OCI-LY7 (cell line): ENCODE measurements at regions not wholly inside any gene's neighbourhood (a gene's known extent, or its start where the extent isn't known, plus 50 kb on each side); places are given as distances from the start of the nearest gene placed in this dataset.
"Not testable (repeated sequence)": the region's sequence is repeated elsewhere in the genome, so short reads cannot be mapped to it uniquely, and the experiment has no call there.

ENCODE experiments used
- BruUV-seq: library from RNA; stranded (reverse); fragments of 400-500 nt; replicated peaks from 2 replicates; lab custom pipeline; 2021; lab: Mats Ljungman, UMichigan
- CTCF ChIA-PET: fragments of 300-600 bp; sonication (Branson Sonifier 250); formaldehyde crosslinking; loops from one replicate; lab custom pipeline; 2022; ENCODE audit warnings: antibody characterized with exemption; ENCODE audit not compliant: unreplicated experiment; lab: Charles Lee
- POLR2A ChIA-PET: fragments of 300-600 bp; sonication (Branson Sonifier 250); formaldehyde crosslinking; loops from one replicate; lab custom pipeline; 2022; ENCODE audit warnings: antibody characterized with exemption; lab: Charles Lee
- DNase-seq: peaks from one replicate; pipeline ENCODE4 v3.0.0-alpha.2; 2015; ENCODE audit warnings: low spot score
- H2AFZ ChIP-seq: fragments of 200-600 bp; sonication (generic), shearing (Covaris generic); 2 replicates; pipeline ENCODE4 v1.6.1; 2014; ENCODE audit warnings: mild to moderate bottlenecking, antibody characterized with exemption, low read length, moderate library complexity
- H3K27ac ChIP-seq: fragments of 200-600 bp; sonication (generic); 2 replicates; pipeline ENCODE4 v1.5.1; 2014; ENCODE audit warnings: mixed run types, low read depth, mild to moderate bottlenecking, moderate library complexity, low read length, inconsistent platforms; ENCODE audit not compliant: poor library complexity, severe bottlenecking
- H3K36me3 ChIP-seq: fragments of 200-600 bp; sonication (generic); 2 replicates; pipeline ENCODE4 v1.6.1; 2014; ENCODE audit warnings: mild to moderate bottlenecking, antibody characterized with exemption, low read length, moderate library complexity, mixed read lengths; ENCODE audit not compliant: insufficient read depth
- H3K4me1 ChIP-seq: fragments of 200-600 bp; sonication (generic); 2 replicates; pipeline ENCODE4 v1.5.1; 2014; ENCODE audit warnings: mild to moderate bottlenecking, low read length; ENCODE audit not compliant: insufficient read depth, poor library complexity, severe bottlenecking
- H3K4me2 ChIP-seq: fragments of 200-600 bp; sonication (generic); 2 replicates; pipeline ENCODE4 v1.6.1; 2014; ENCODE audit warnings: mild to moderate bottlenecking, low read length
- H3K4me3 ChIP-seq: fragments of 200-600 bp; sonication (generic); 2 replicates; pipeline ENCODE4 v1.5.1; 2014; ENCODE audit warnings: mild to moderate bottlenecking, low read depth, low read length; ENCODE audit not compliant: poor library complexity, severe bottlenecking
- H3K79me2 ChIP-seq: fragments of 200-600 bp; sonication (generic); 2 replicates; pipeline ENCODE4 v1.6.1; 2016; ENCODE audit warnings: low read depth, mild to moderate bottlenecking, low read length, moderate library complexity, mixed read lengths; ENCODE audit not compliant: insufficient read depth
- H3K9me2 ChIP-seq: fragments of 200-600 bp; sonication (generic); 2 replicates; pipeline ENCODE4 v1.6.1; 2016; ENCODE audit warnings: mild to moderate bottlenecking, low read length, mixed read lengths; ENCODE audit not compliant: insufficient read depth
- H3K9me3 ChIP-seq: fragments of 200-600 bp; sonication (generic); 2 replicates; pipeline ENCODE4 v1.6.1; 2014; ENCODE audit warnings: mild to moderate bottlenecking, mixed run types, low read length, mixed read lengths
- H4K20me1 ChIP-seq: fragments of 200-600 bp; sonication (generic); 2 replicates; pipeline ENCODE4 v1.6.1; 2014; ENCODE audit warnings: mild to moderate bottlenecking, antibody characterized with exemption, low read length, moderate library complexity, mixed read lengths; ENCODE audit not compliant: insufficient read depth
- intact Hi-C: fragments of 100-400 bp; cut with micrococcal nuclease; formaldehyde crosslinking; loops from one replicate; pipeline ENCODE4 v1.10.0; 2022; ENCODE audit not compliant: unreplicated experiment

DNA sequence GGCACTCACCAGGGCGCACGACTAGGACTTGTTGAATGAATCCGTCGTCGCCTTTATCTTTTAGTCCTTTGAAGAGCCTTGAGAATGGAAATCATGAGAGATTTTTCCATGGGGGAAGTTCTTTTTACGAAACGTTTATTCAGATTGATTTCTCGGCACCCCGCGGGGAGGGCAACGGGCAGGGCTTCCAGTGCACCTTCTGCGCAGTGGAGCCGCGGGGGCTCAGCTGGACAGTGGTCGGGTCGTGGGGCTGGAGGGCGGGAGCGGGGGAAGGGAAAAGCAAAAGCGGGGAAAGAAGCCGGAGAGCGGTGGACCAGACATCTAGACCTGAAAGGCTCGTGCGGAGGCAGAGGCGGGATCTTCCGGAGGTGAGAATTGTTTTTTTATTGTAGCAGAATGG is 50.6 kb upstream of the NBPF20 start:
- H3K9me2 ChIP-seq, H3K4me2 ChIP-seq, intact Hi-C loops, DNase-seq, CTCF ChIA-PET, H4K20me1 ChIP-seq, H3K27ac ChIP-seq, BruUV-seq, POLR2A ChIA-PET, H3K9me3 ChIP-seq, H2AFZ ChIP-seq, H3K79me2 ChIP-seq, H3K4me1 ChIP-seq, H3K36me3 ChIP-seq, H3K4me3 ChIP-seq: not testable (repeated sequence)

DNA sequence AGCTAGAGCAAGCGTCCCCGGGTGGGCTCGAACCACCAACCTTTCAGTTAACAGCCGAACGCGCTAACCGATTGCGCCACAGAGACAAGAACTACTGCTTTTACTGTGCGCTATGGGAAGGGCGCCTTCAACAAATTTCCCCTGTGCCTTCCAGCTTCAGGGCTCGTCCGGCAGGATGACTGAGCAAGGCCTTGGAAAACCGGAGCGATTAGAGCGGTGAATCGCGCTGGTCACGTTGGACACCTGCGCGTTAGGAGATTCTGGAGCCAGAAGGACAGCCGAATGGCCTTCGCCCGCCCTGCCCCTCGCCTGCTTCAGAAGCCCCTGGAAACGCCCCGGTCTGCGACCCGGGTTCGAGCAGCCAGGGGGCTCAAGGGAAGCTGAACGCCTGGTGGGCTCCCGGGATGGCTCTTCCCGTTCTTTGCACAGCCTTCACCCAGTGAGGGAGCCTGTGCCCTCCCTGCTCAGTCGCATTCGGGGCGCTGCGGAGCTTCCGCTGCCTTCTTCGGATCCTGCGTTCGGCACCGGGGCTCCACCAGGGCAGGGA is 50.0 kb upstream of the NBPF20 start:
- not testable (repeated sequence) for H3K9me2 ChIP-seq

More for the DNA sequence above, 50.0 kb upstream of the NBPF20 start:
- H3K4me2 ChIP-seq, CTCF ChIA-PET, H2AFZ ChIP-seq, DNase-seq, intact Hi-C loops, BruUV-seq, H3K9me3 ChIP-seq, H4K20me1 ChIP-seq, POLR2A ChIA-PET, H3K36me3 ChIP-seq, H3K4me3 ChIP-seq, H3K27ac ChIP-seq, H3K4me1 ChIP-seq, H3K79me2 ChIP-seq: not testable (repeated sequence)
